B cell (primary cell): ENCODE measurements at regions not wholly inside any gene's neighbourhood (a gene's known extent, or its start where the extent isn't known, plus 50 kb on each side); places are given as distances from the start of the nearest gene placed in this dataset.

Experiments used
- ATAC-seq: fragments of 200-7000 bp; cut with Tn5 transposase; one replicate; pipeline ENCODE4 v1.10.0; 2021; ENCODE audit warnings: low read depth, mild to moderate bottlenecking, moderate number of reproducible peaks, moderate library complexity
- CTCF ChIA-PET: fragments of 350-600 bp; sonication (Branson Sonifier 250); formaldehyde crosslinking; loops from one replicate; lab custom pipeline; 2021; ENCODE audit warnings: antibody characterized with exemption, inconsistent platforms; lab: Charles Lee
- POLR2A ChIA-PET: fragments of 350-600 bp; sonication (Branson Sonifier 250); formaldehyde crosslinking; loops from one replicate; lab custom pipeline; 2021; ENCODE audit warnings: antibody characterized with exemption; lab: Charles Lee
- DNase-seq: peaks from one replicate; pipeline ENCODE4 v3.0.0; 2013
- H2AFZ ChIP-seq: 2 replicates; pipeline ENCODE4 v1.6.1; 2012; ENCODE audit warnings: mild to moderate bottlenecking, low read depth, low read length; ENCODE audit not compliant: insufficient read depth, poor library complexity, severe bottlenecking
- H3K27ac ChIP-seq, 2 donors: 1 replicate in 1 of 2; 2 replicates in 1 of 2; pipeline ENCODE4 v1.5.1; 2012 to 2013; ENCODE audit warnings: low read length in 2 of 2, mild to moderate bottlenecking in 2 of 2, moderate library complexity in 1 of 2
- H3K27me3 ChIP-seq, 4 experiments: fragments of 200-600 bp in 1 of 4; sonication (generic) in 1 of 4; replicated peaks in 1 of 4; 1 replicate in 2 of 4; 2 replicates in 2 of 4; pipeline versions ENCODE4 v1.6.1 to v1.7.0; 2013 to 2016; ENCODE audit warnings: low read length in 3 of 4, mild to moderate bottlenecking in 2 of 4, mixed read lengths in 1 of 4, moderate library complexity in 1 of 4; ENCODE audit not compliant: insufficient read depth in 4 of 4, control insufficient read depth in 3 of 4; ENCODE audit errors: control extremely low read depth in 1 of 4
- H3K36me3 ChIP-seq, 2 experiments: replicated peaks in 1 of 2; 1 replicate in 1 of 2; 2 replicates in 1 of 2; pipeline versions ENCODE4 v1.6.1 to v1.7.1; 2013; ENCODE audit warnings: low read length in 1 of 2; ENCODE audit not compliant: insufficient read depth in 2 of 2, control insufficient read depth in 1 of 2; ENCODE audit errors: control extremely low read depth in 1 of 2, extremely low read depth in 1 of 2
- H3K4me1 ChIP-seq, 2 donors: fragments of 200-600 bp in 1 of 2; sonication (generic) in 1 of 2; 1 replicate in 1 of 2; 2 replicates in 1 of 2; pipeline versions ENCODE4 v1.5.1 to v1.6.1; 2013 to 2017; ENCODE audit warnings: low read length in 2 of 2; ENCODE audit not compliant: control insufficient read depth in 2 of 2, insufficient read depth in 2 of 2
- H3K4me2 ChIP-seq: replicated peaks from 2 replicates; pipeline ENCODE3; 2012; ENCODE audit warnings: mild to moderate bottlenecking, low read depth, low read length; ENCODE audit not compliant: poor library complexity, severe bottlenecking
- H3K4me3 ChIP-seq, 5 experiments: fragments of 200-600 bp in 1 of 5; sonication (generic) in 1 of 5; 1 replicate in 3 of 5; 2 replicates in 2 of 5; pipeline versions ENCODE4 v1.5.1 to v1.7.0; 2011 to 2016; ENCODE audit warnings: low read length in 4 of 5, mild to moderate bottlenecking in 4 of 5, low read depth in 2 of 5, control low read depth in 1 of 5, moderate library complexity in 1 of 5; ENCODE audit not compliant: insufficient read depth in 1 of 5; ENCODE audit errors: control extremely low read depth in 1 of 5, extremely low read depth in 1 of 5
- H3K79me2 ChIP-seq: fragments of 200-600 bp; sonication (generic); one replicate; pipeline ENCODE4 v1.6.0; 2016; ENCODE audit warnings: low read length; ENCODE audit not compliant: control insufficient read depth, insufficient read depth
- H3K9ac ChIP-seq: fragments of 200-600 bp; sonication (generic); 2 replicates; pipeline ENCODE4 v1.6.1; 2017; ENCODE audit warnings: mild to moderate bottlenecking, low read length, moderate library complexity
- H3K9me3 ChIP-seq, 3 donors: one replicate each; pipeline versions ENCODE4 v1.6.1 to v1.7.1; 2013; ENCODE audit warnings: low read length in 2 of 3; ENCODE audit not compliant: control insufficient read depth in 2 of 3, insufficient read depth in 1 of 3; ENCODE audit errors: control extremely low read depth in 1 of 3
- H4K20me1 ChIP-seq: 2 replicates; pipeline ENCODE4 v1.6.0; 2012; ENCODE audit warnings: mild to moderate bottlenecking, low read length; ENCODE audit not compliant: insufficient read depth, control insufficient read depth, poor library complexity, severe bottlenecking
- H3K27ac Mint-ChIP-seq: one replicate; pipeline ENCODE4 v1.8.0; 2021; ENCODE audit warnings: mixed read lengths
- H3K27me3 Mint-ChIP-seq: one replicate; pipeline ENCODE4 v1.8.0; 2021; ENCODE audit warnings: mixed read lengths
- H3K4me1 Mint-ChIP-seq: one replicate; pipeline ENCODE4 v1.8.0; 2021; ENCODE audit warnings: mixed read lengths
- H3K4me3 Mint-ChIP-seq: one replicate; pipeline ENCODE4 v1.8.0; 2021; ENCODE audit warnings: mixed read lengths
- H3K9me3 Mint-ChIP-seq: one replicate; pipeline ENCODE4 v1.8.0; 2022; ENCODE audit warnings: mixed read lengths; ENCODE audit not compliant: insufficient read depth
- CTCF ChIP-seq: fragments of 200-600 bp; IDR thresholded peaks from one replicate; pipeline ENCODE4 v1.8.0; 2022; ENCODE audit warnings: antibody characterized with exemption, mild to moderate bottlenecking
- EZH2 ChIP-seq: IDR thresholded peaks from 2 replicates; pipeline ENCODE4 v1.6.1; 2012; ENCODE audit warnings: borderline replicate concordance, low read depth, mild to moderate bottlenecking, moderate library complexity, low read length; ENCODE audit not compliant: insufficient read depth, poor library complexity, severe bottlenecking
- WGBS: methylation state at CpG from one replicate; pipeline ENCODE4 v1.1.5; 2013; ENCODE audit warnings: missing lambda C conversion rate; ENCODE audit not compliant: insufficient coverage; 5-methylcytosine and 5-hydroxymethylcytosine counted together
- intact Hi-C: fragments of 100-400 bp; cut with micrococcal nuclease; formaldehyde crosslinking; loops from one replicate; pipeline ENCODE4 v1.10.0; 2022

DNA sequence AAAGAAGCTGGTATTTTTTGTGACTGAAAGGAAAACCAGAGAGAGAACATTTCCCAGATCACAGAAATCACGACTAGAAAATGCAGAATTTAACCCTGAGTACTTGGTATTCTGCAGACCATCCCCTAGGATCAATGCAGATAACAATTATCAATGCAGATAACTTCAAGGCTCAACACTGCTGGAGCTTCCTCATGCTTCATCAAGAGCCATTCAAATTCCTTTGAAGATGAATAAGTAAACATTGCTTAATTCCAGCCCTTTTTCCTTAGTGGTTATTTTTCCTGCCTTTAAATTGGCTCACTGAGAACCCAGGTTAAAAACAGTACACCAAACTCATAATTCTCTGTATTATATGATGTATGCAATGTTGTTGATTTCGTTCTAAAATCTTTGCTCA lies 370.1 kb upstream of the TLE4 start:
- peaks cover 6% of the 10 kb centered on the region for H3K27me3 Mint-ChIP-seq
- H3K4me3 Mint-ChIP-seq = no peak overlapping the region
- intact Hi-C loops = no loop called here
- no peak overlapping the region for H3K27ac Mint-ChIP-seq
- Histone ChIP-seq H3K4me1 (no peaks in the 10 kb centered on the region), H3K9me3 (no peaks in the 10 kb centered on the region), H3K4me2 (no peak overlapping the region), H4K20me1 (no peaks in the 10 kb centered on the region), H3K27ac (no peak overlapping the region), H2AFZ (no peak overlapping the region), H3K4me3 (no peak overlapping the region), H3K27me3 (peaks cover 0 to 7% (median 0%) of the 10 kb centered on the region in 4 experiments), H3K79me2 (no peaks in the 10 kb centered on the region), H3K9ac (no peak overlapping the region), H3K36me3 (no peaks in the 10 kb centered on the region)
- POLR2A ChIA-PET = no interaction called here
- DNase-seq (no peak), ATAC-seq (no peak)
- TF ChIP-seq EZH2 = no peak
- no peak for TF ChIP-seq CTCF
- no peaks in the 10 kb centered on the region for H3K9me3 Mint-ChIP-seq
- WGBS = 40% methylated on average over 1 of the region's 2 CpGs
- CTCF ChIA-PET = no interaction called here
- H3K4me1 Mint-ChIP-seq = no peaks in the 10 kb centered on the region

DNA sequence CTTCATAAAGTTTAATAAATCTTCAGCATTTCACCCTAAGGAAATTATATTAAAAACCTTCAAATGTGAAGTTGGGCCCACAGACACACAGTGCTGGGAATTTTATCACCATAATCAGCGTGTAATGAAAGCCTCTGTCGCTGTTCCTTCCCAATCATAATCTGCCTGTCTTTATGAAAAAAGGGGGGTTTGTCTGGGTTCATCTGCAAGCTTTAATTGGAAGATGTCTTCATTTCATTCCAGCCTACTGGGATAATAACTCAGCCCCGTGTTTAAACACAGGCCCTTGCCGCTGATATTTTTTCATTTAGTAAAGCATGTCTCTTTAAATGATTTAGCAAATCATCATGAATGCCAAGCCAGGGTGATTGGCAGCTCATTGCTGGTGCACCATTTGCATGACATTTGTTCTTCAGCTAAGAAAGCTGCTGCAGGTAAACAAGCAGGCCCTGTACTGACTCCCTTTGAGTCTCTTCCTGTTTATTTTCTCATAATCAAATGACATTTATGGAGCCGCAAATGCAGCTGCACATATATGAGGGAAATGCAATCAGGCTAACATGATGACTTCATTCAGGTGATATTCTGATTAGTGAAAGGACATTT lies 362.9 kb upstream of the TLE4 start:
- Histone ChIP-seq H3K27ac (no peak overlapping the region), H3K4me1 (no peaks in the 10 kb centered on the region), H3K79me2 (no peaks in the 10 kb centered on the region), H3K4me3 (no peak overlapping the region), H4K20me1 (no peaks in the 10 kb centered on the region), H3K9ac (no peak overlapping the region), H3K9me3 (no peaks in the 10 kb centered on the region), H3K36me3 (no peaks in the 10 kb centered on the region), H2AFZ (no peak overlapping the region), H3K4me2 (no peak overlapping the region), H3K27me3 (no peaks in the 10 kb centered on the region)
- no peak overlapping the region for H3K4me3 Mint-ChIP-seq
- no peak for TF ChIP-seq EZH2
- no peak for TF ChIP-seq CTCF
- H3K27ac Mint-ChIP-seq = no peak overlapping the region
- H3K4me1 Mint-ChIP-seq = no peaks in the 10 kb centered on the region
- DNase-seq (no peak), ATAC-seq (no peak)
- POLR2A ChIA-PET = no interaction called here
- CTCF ChIA-PET = no interaction called here
- peaks cover 3% of the 10 kb centered on the region for H3K27me3 Mint-ChIP-seq
- no CpG with 5 or more reads among the region's 5 CpGs for WGBS
- intact Hi-C loops = no loop called here
- H3K9me3 Mint-ChIP-seq = no peaks in the 10 kb centered on the region
